Hepatocyte (in vitro differentiated cells): ENCODE measurements at regions not wholly inside any gene's neighbourhood (a gene's known extent, or its start where the extent isn't known, plus 50 kb on each side); places are given as distances from the start of the nearest gene placed in this dataset.

Experiments used
- CTCF ChIP-seq: fragments of 200-600 bp; sonication (generic); IDR thresholded peaks from 2 replicates; pipeline ENCODE4 v1.5.1; 2016; ENCODE audit warnings: antibody characterized with exemption, mild to moderate bottlenecking; ENCODE audit not compliant: poor library complexity
- EZH2 ChIP-seq: fragments of 200-600 bp; sonication (generic); IDR thresholded peaks from 2 replicates; pipeline ENCODE4 v1.6.1; 2016; ENCODE audit warnings: antibody characterized with exemption, mild to moderate bottlenecking, borderline replicate concordance
- EZH2phosphoT487 ChIP-seq: fragments of 200-600 bp; sonication (generic); IDR thresholded peaks from one replicate; pipeline ENCODE4 v1.6.1; 2018; ENCODE audit warnings: antibody characterized with exemption, mild to moderate bottlenecking, low read depth, moderate library complexity; ENCODE audit not compliant: unreplicated experiment, severe bottlenecking

- TF ChIP-seq CTCF (no peak), EZH2phosphoT487 (no peak), EZH2 (no peak)
Observed at GRCh38 chr2:16293871-16294270, 353.5 kb downstream of the MYCN start.
